ENCODE measurements at regions not wholly inside any gene's neighbourhood (a gene's known extent, or its start where the extent isn't known, plus 50 kb on each side); places are given as distances from the start of the nearest gene placed in this dataset.

- no peak for DNase-seq (ENCODE audit: low read depth in 1 of 2, low spot score in 1 of 2)
- H3K27ac ChIP-seq (replicated peaks), result no peak overlapping the region
- H3K27me3 ChIP-seq (ENCODE audit: insufficient read depth, poor library complexity, severe bottlenecking), result no peaks in the 10 kb centered on the region
- TF ChIP-seq GABPA (IDR thresholded peaks at IDR 0.05; ENCODE audit: low read depth), result no peak
- no peak for TF ChIP-seq REST (IDR thresholded peaks at IDR 0.05; ENCODE audit: insufficient replicate concordance, low read depth)
- no peak for TF ChIP-seq CTCF (IDR thresholded peaks at IDR 0.05; ENCODE audit: insufficient read depth, low read length)
- TF ChIP-seq POLR2AphosphoS5 (IDR thresholded peaks at IDR 0.05; ENCODE audit: low read depth), result no peak
- no peak for TF ChIP-seq SPI1 (IDR thresholded peaks at IDR 0.05; ENCODE audit: borderline replicate concordance, low read depth)
- H3K4me3 ChIP-seq (replicated peaks; ENCODE audit: insufficient read depth, low read length), result no peak overlapping the region
Observed at GRCh38 chr5:110209401-110209800, 517.1 kb downstream of the TMEM232 start.

GRCh38 chr5:110218981-110219380 lies 507.5 kb downstream of the TMEM232 start:
- Histone ChIP-seq H3K4me3 (replicated peaks; ENCODE audit: insufficient read depth, low read length) (no peak overlapping the region), H3K27ac (replicated peaks) (no peak overlapping the region), H3K27me3 (ENCODE audit: insufficient read depth, poor library complexity, severe bottlenecking) (no peaks in the 10 kb centered on the region)
- TF ChIP-seq POLR2AphosphoS5 (IDR thresholded peaks at IDR 0.05; ENCODE audit: low read depth) (no peak), GABPA (IDR thresholded peaks at IDR 0.05; ENCODE audit: low read depth) (no peak), SPI1 (IDR thresholded peaks at IDR 0.05; ENCODE audit: borderline replicate concordance, low read depth) (no peak), REST (IDR thresholded peaks at IDR 0.05; ENCODE audit: insufficient replicate concordance, low read depth) (no peak), CTCF (IDR thresholded peaks at IDR 0.05; ENCODE audit: insufficient read depth, low read length) (no peak)
- DNase-seq (ENCODE audit: low read depth in 1 of 2, low spot score in 1 of 2), result no peak

GRCh38 chr5:110219769-110220168 lies 506.7 kb downstream of the TMEM232 start:
- no peak overlapping the region for H3K27ac ChIP-seq (replicated peaks)
- TF ChIP-seq CTCF (IDR thresholded peaks at IDR 0.05; ENCODE audit: insufficient read depth, low read length), result no peak
- TF ChIP-seq SPI1 (IDR thresholded peaks at IDR 0.05; ENCODE audit: borderline replicate concordance, low read depth), result no peak
- TF ChIP-seq POLR2AphosphoS5 (IDR thresholded peaks at IDR 0.05; ENCODE audit: low read depth), result no peak
- TF ChIP-seq REST (IDR thresholded peaks at IDR 0.05; ENCODE audit: insufficient replicate concordance, low read depth), result no peak
- no peak for TF ChIP-seq GABPA (IDR thresholded peaks at IDR 0.05; ENCODE audit: low read depth)
- H3K27me3 ChIP-seq (ENCODE audit: insufficient read depth, poor library complexity, severe bottlenecking), result no peaks in the 10 kb centered on the region
- DNase-seq (ENCODE audit: low read depth in 1 of 2, low spot score in 1 of 2), result no peak
- H3K4me3 ChIP-seq (replicated peaks; ENCODE audit: insufficient read depth, low read length), result no peak overlapping the region
